Body of pancreas (tissue), 4 donors: ENCODE measurements at regions not wholly inside any gene's neighbourhood (a gene's known extent, or its start where the extent isn't known, plus 50 kb on each side); places are given as distances from the start of the nearest gene placed in this dataset.

Source experiments
- CTCF ChIP-seq, 7 experiments: fragments of 450-650 bp in 4 of 7; fragments of 200-600 bp in 3 of 7; sonication (generic) in 3 of 7; IDR thresholded peaks; one replicate each; pipeline ENCODE4 v1.5.1; 2016 to 2019; ENCODE audit warnings: antibody characterized with exemption in 7 of 7
- POLR2A ChIP-seq, 3 donors: fragments of 450-650 bp; IDR thresholded peaks; one replicate each; pipeline ENCODE4 v1.6.1; 2016; ENCODE audit warnings: antibody characterized with exemption in 3 of 3, mild to moderate bottlenecking in 2 of 3

GRCh38 chr5:133675376-133676154, 63.2 kb upstream of the FSTL4 start:
- TF ChIP-seq POLR2A (IDR thresholded peaks at IDR 0.05) (no peak), CTCF (IDR thresholded peaks at IDR 0.05) (no peak)
